ENCODE measurements at regions not wholly inside any gene's neighbourhood (a gene's known extent, or its start where the extent isn't known, plus 50 kb on each side); places are given as distances from the start of the nearest gene placed in this dataset.
A peak's percentile ranks its signal among the peaks of the same experiment; 100 is the strongest.

- no peak overlapping the region for H3K27ac ChIP-seq (ENCODE audit: low read depth in 1 of 3, low read length in 2 of 3)
- no peak overlapping the region for H3K4me3 ChIP-seq (ENCODE audit: low read depth in 1 of 3, low read length in 3 of 3)
- FAIRE-seq (no peak), DNase-seq (no peak)
- peaks cover 0 to 7% of the 10 kb centered on the region in 2 donors for H3K9me3 ChIP-seq (ENCODE audit: control insufficient read depth in 2 of 2, insufficient read depth in 1 of 2, low read depth in 1 of 2, low read length in 1 of 2)
- 76 to 82% (median 77%) methylated on average over 7 of the region's 7 CpGs for WGBS, 3 donors
- peaks cover 0 to 4% (median 0%) of the 10 kb centered on the region in 3 donors for H3K27me3 ChIP-seq (ENCODE audit: control insufficient read depth in 3 of 3, insufficient read depth in 3 of 3, low read length in 3 of 3)
- H3K4me1 ChIP-seq (ENCODE audit: control insufficient read depth in 3 of 3, insufficient read depth in 2 of 3, low read depth in 1 of 3, low read length in 2 of 3): no peaks in the 10 kb centered on the region
- H3K36me3 ChIP-seq (ENCODE audit: control insufficient read depth in 3 of 3, insufficient read depth in 2 of 3, low read depth in 1 of 3, low read length in 3 of 3): no peaks in the 10 kb centered on the region
These were observed 443.3 kb downstream of the MN1 start for GRCh38 chr22:27358096-27358870.

GRCh38 chr22:27370269-27370668 is 431.3 kb downstream of the MN1 start:
- no peak overlapping the region for H3K4me3 ChIP-seq (ENCODE audit: low read depth in 1 of 3, low read length in 3 of 3)
- H3K4me1 ChIP-seq (ENCODE audit: control insufficient read depth in 3 of 3, insufficient read depth in 2 of 3, low read depth in 1 of 3, low read length in 2 of 3): no peaks in the 10 kb centered on the region
- WGBS, 3 donors: 58 to 77% (median 63%) methylated on average over 4 of the region's 4 CpGs
- FAIRE-seq (no peak), DNase-seq (no peak)
- no peaks in the 10 kb centered on the region for H3K9me3 ChIP-seq (ENCODE audit: control insufficient read depth in 2 of 2, insufficient read depth in 1 of 2, low read depth in 1 of 2, low read length in 1 of 2)
- no peaks in the 10 kb centered on the region for H3K27me3 ChIP-seq (ENCODE audit: control insufficient read depth in 3 of 3, insufficient read depth in 3 of 3, low read length in 3 of 3)
- H3K27ac ChIP-seq (ENCODE audit: low read depth in 1 of 3, low read length in 2 of 3): no peak overlapping the region
- no peaks in the 10 kb centered on the region for H3K36me3 ChIP-seq (ENCODE audit: control insufficient read depth in 3 of 3, insufficient read depth in 2 of 3, low read depth in 1 of 3, low read length in 3 of 3)

GRCh38 chr22:27370987-27371386 is 430.6 kb downstream of the MN1 start:
- Histone ChIP-seq H3K4me1 (ENCODE audit: control insufficient read depth in 3 of 3, insufficient read depth in 2 of 3, low read depth in 1 of 3, low read length in 2 of 3) (no peaks in the 10 kb centered on the region), H3K4me3 (ENCODE audit: low read depth in 1 of 3, low read length in 3 of 3) (no peak overlapping the region), H3K9me3 (ENCODE audit: control insufficient read depth in 2 of 2, insufficient read depth in 1 of 2, low read depth in 1 of 2, low read length in 1 of 2) (no peaks in the 10 kb centered on the region), H3K36me3 (ENCODE audit: control insufficient read depth in 3 of 3, insufficient read depth in 2 of 3, low read depth in 1 of 3, low read length in 3 of 3) (no peaks in the 10 kb centered on the region), H3K27me3 (ENCODE audit: control insufficient read depth in 3 of 3, insufficient read depth in 3 of 3, low read length in 3 of 3) (no peaks in the 10 kb centered on the region), H3K27ac (ENCODE audit: low read depth in 1 of 3, low read length in 2 of 3) (no peak overlapping the region)
- FAIRE-seq: no peak
- DNase-seq: no peak
- 92 to 94% (median 93%) methylated on average over 4 of the region's 4 CpGs for WGBS, 3 donors

GRCh38 chr22:27372364-27372763 is 429.2 kb downstream of the MN1 start:
- no peak for FAIRE-seq

GRCh38 chr22:27372969-27373670 is 428.4 kb downstream of the MN1 start:
- 34 to 65% (median 54%) methylated on average over 10 of the region's 10 CpGs for WGBS, 3 donors
- FAIRE-seq: no peak

More at GRCh38 chr22:27372364-27372763, 429.2 kb downstream of the MN1 start:
- H3K4me3 ChIP-seq (ENCODE audit: low read depth in 1 of 3, low read length in 3 of 3): no peak overlapping the region
- DNase-seq: no peak
- H3K27me3 ChIP-seq (ENCODE audit: control insufficient read depth in 3 of 3, insufficient read depth in 3 of 3, low read length in 3 of 3): no peaks in the 10 kb centered on the region
- no peak overlapping the region for H3K27ac ChIP-seq (ENCODE audit: low read depth in 1 of 3, low read length in 2 of 3)
- no peaks in the 10 kb centered on the region for H3K4me1 ChIP-seq (ENCODE audit: control insufficient read depth in 3 of 3, insufficient read depth in 2 of 3, low read depth in 1 of 3, low read length in 2 of 3)
- H3K36me3 ChIP-seq (ENCODE audit: control insufficient read depth in 3 of 3, insufficient read depth in 2 of 3, low read depth in 1 of 3, low read length in 3 of 3): no peaks in the 10 kb centered on the region
- H3K9me3 ChIP-seq (ENCODE audit: control insufficient read depth in 2 of 2, insufficient read depth in 1 of 2, low read depth in 1 of 2, low read length in 1 of 2): no peaks in the 10 kb centered on the region

GRCh38 chr22:27377501-27378295 is 423.9 kb downstream of the MN1 start:
- FAIRE-seq (no peak), DNase-seq (peak in 1 of 2 donors; percentile 27)
- WGBS, 3 donors: 19 to 58% (median 34%) methylated on average over 17 of the region's 17 CpGs
- Histone ChIP-seq H3K4me1 (ENCODE audit: control insufficient read depth in 3 of 3, insufficient read depth in 2 of 3, low read depth in 1 of 3, low read length in 2 of 3) (no peaks in the 10 kb centered on the region), H3K4me3 (ENCODE audit: low read depth in 1 of 3, low read length in 3 of 3) (no peak overlapping the region), H3K27ac (ENCODE audit: low read depth in 1 of 3, low read length in 2 of 3) (no peak overlapping the region), H3K36me3 (ENCODE audit: control insufficient read depth in 3 of 3, insufficient read depth in 2 of 3, low read depth in 1 of 3, low read length in 3 of 3) (no peaks in the 10 kb centered on the region), H3K9me3 (ENCODE audit: control insufficient read depth in 2 of 2, insufficient read depth in 1 of 2, low read depth in 1 of 2, low read length in 1 of 2) (no peaks in the 10 kb centered on the region), H3K27me3 (ENCODE audit: control insufficient read depth in 3 of 3, insufficient read depth in 3 of 3, low read length in 3 of 3) (peaks cover 0 to 21% (median 0%) of the 10 kb centered on the region in 3 donors)

More at GRCh38 chr22:27372969-27373670, 428.4 kb downstream of the MN1 start:
- Histone ChIP-seq H3K9me3 (ENCODE audit: control insufficient read depth in 2 of 2, insufficient read depth in 1 of 2, low read depth in 1 of 2, low read length in 1 of 2) (no peaks in the 10 kb centered on the region), H3K4me1 (ENCODE audit: control insufficient read depth in 3 of 3, insufficient read depth in 2 of 3, low read depth in 1 of 3, low read length in 2 of 3) (no peaks in the 10 kb centered on the region), H3K27ac (ENCODE audit: low read depth in 1 of 3, low read length in 2 of 3) (no peak overlapping the region), H3K4me3 (ENCODE audit: low read depth in 1 of 3, low read length in 3 of 3) (no peak overlapping the region), H3K36me3 (ENCODE audit: control insufficient read depth in 3 of 3, insufficient read depth in 2 of 3, low read depth in 1 of 3, low read length in 3 of 3) (no peaks in the 10 kb centered on the region), H3K27me3 (ENCODE audit: control insufficient read depth in 3 of 3, insufficient read depth in 3 of 3, low read length in 3 of 3) (peaks cover 0 to 1% (median 0%) of the 10 kb centered on the region in 3 donors)
- peak; percentile 63 to 88 for DNase-seq

- DNase-seq (no peak), FAIRE-seq (no peak)
- Histone ChIP-seq H3K4me3 (ENCODE audit: low read depth in 1 of 3, low read length in 3 of 3) (no peak overlapping the region), H3K27me3 (ENCODE audit: control insufficient read depth in 3 of 3, insufficient read depth in 3 of 3, low read length in 3 of 3) (peaks cover 0 to 21% (median 0%) of the 10 kb centered on the region in 3 donors), H3K36me3 (ENCODE audit: control insufficient read depth in 3 of 3, insufficient read depth in 2 of 3, low read depth in 1 of 3, low read length in 3 of 3) (no peaks in the 10 kb centered on the region), H3K9me3 (ENCODE audit: control insufficient read depth in 2 of 2, insufficient read depth in 1 of 2, low read depth in 1 of 2, low read length in 1 of 2) (no peaks in the 10 kb centered on the region), H3K27ac (ENCODE audit: low read depth in 1 of 3, low read length in 2 of 3) (no peak overlapping the region), H3K4me1 (ENCODE audit: control insufficient read depth in 3 of 3, insufficient read depth in 2 of 3, low read depth in 1 of 3, low read length in 2 of 3) (no peaks in the 10 kb centered on the region)
- 49 to 62% (median 52%) methylated on average over 13 of the region's 13 CpGs for WGBS, 3 donors
These were observed 423.2 kb downstream of the MN1 start for GRCh38 chr22:27378311-27378800.

- 52 to 65% (median 58%) methylated on average over 4 of the region's 4 CpGs for WGBS, 3 donors
These were observed 422.6 kb downstream of the MN1 start for GRCh38 chr22:27378995-27379394.

More at GRCh38 chr22:27378995-27379394, 422.6 kb downstream of the MN1 start:
- DNase-seq (no peak), FAIRE-seq (no peak)
- Histone ChIP-seq H3K27me3 (ENCODE audit: control insufficient read depth in 3 of 3, insufficient read depth in 3 of 3, low read length in 3 of 3) (peaks cover 0 to 21% (median 0%) of the 10 kb centered on the region in 3 donors), H3K9me3 (ENCODE audit: control insufficient read depth in 2 of 2, insufficient read depth in 1 of 2, low read depth in 1 of 2, low read length in 1 of 2) (no peaks in the 10 kb centered on the region), H3K4me3 (ENCODE audit: low read depth in 1 of 3, low read length in 3 of 3) (no peak overlapping the region), H3K36me3 (ENCODE audit: control insufficient read depth in 3 of 3, insufficient read depth in 2 of 3, low read depth in 1 of 3, low read length in 3 of 3) (no peaks in the 10 kb centered on the region), H3K4me1 (ENCODE audit: control insufficient read depth in 3 of 3, insufficient read depth in 2 of 3, low read depth in 1 of 3, low read length in 2 of 3) (no peaks in the 10 kb centered on the region), H3K27ac (ENCODE audit: low read depth in 1 of 3, low read length in 2 of 3) (no peak overlapping the region)
